Prostate gland (tissue), 2 donors: ENCODE measurements at regions not wholly inside any gene's neighbourhood (a gene's known extent, or its start where the extent isn't known, plus 50 kb on each side); places are given as distances from the start of the nearest gene placed in this dataset.

ENCODE experiments used
- CTCF ChIP-seq, 4 experiments: fragments of 200-600 bp in 2 of 4; fragments of 450-650 bp in 2 of 4; sonication (generic) in 2 of 4; IDR thresholded peaks; 1 replicate in 3 of 4; 2 replicates in 1 of 4; pipeline ENCODE4 v1.5.1; 2016 to 2019; ENCODE audit warnings: antibody characterized with exemption in 4 of 4, mild to moderate bottlenecking in 2 of 4, moderate library complexity in 2 of 4
- POLR2AphosphoS5 ChIP-seq: sonication (generic); formaldehyde crosslinking; IDR thresholded peaks from one replicate; pipeline ENCODE4 v1.6.1; 2017; ENCODE audit warnings: antibody characterized with exemption

- TF ChIP-seq CTCF (IDR thresholded peaks at IDR 0.05) (no peak), POLR2AphosphoS5 (no peak)
Measured at GRCh38 chr18:78821396-78821795, 158.2 kb upstream of the SALL3 start.
